HAP-1 (cell line): ENCODE measurements at regions not wholly inside any gene's neighbourhood (a gene's known extent, or its start where the extent isn't known, plus 50 kb on each side); places are given as distances from the start of the nearest gene placed in this dataset.

ENCODE experiments used
- DNase-seq, 2 experiments: peaks; one replicate each; pipeline ENCODE4 v3.0.0-alpha.2; 2016 to 2020; ENCODE audit warnings: low spot score in 2 of 2
- H3K27me3 ChIP-seq: fragments of 250-450 bp; sonication (Bioruptor Pico); 2 replicates; pipeline ENCODE4 v1.5.1; 2020; ENCODE audit warnings: low read depth, mild to moderate bottlenecking, moderate library complexity
- H3K36me3 ChIP-seq: fragments of 250-450 bp; sonication (Bioruptor Pico); replicated peaks from 2 replicates; pipeline ENCODE4 v1.5.1; 2020; ENCODE audit warnings: mild to moderate bottlenecking
- H3K4me1 ChIP-seq: fragments of 250-450 bp; sonication (Bioruptor Pico); 2 replicates; pipeline ENCODE4 v1.5.1; 2020; ENCODE audit warnings: mild to moderate bottlenecking
- H3K4me3 ChIP-seq: fragments of 250-450 bp; sonication (Bioruptor Pico); 2 replicates; pipeline ENCODE4 v1.5.1; 2020; ENCODE audit warnings: mild to moderate bottlenecking, moderate library complexity
- H3K9me3 ChIP-seq: fragments of 250-450 bp; sonication (Bioruptor Pico); 2 replicates; pipeline ENCODE4 v1.5.1; 2020; ENCODE audit warnings: mild to moderate bottlenecking, moderate library complexity
- in situ Hi-C: fragments of 300-500 bp; cut with MboI; formaldehyde crosslinking; loops from 3 replicates; pipeline ENCODE4 v1.14.3; 2020; ENCODE audit warnings: low sequenced_read_pairs, inconsistent platforms, mixed read lengths

GRCh38 chr5:54756796-54757402 lies 228.5 kb downstream of the ESM1 start:
- DNase-seq: no peak
- H3K4me1 ChIP-seq: no peaks in the 10 kb centered on the region
- in situ Hi-C loops: no loop called here

GRCh38 chr5:54756301-54756700 lies 229.1 kb downstream of the ESM1 start:
- in situ Hi-C loops: no loop called here
- H3K9me3 ChIP-seq: no peaks in the 10 kb centered on the region
- no peak overlapping the region for H3K4me3 ChIP-seq
- DNase-seq: no peak
- no peaks in the 10 kb centered on the region for H3K4me1 ChIP-seq
- H3K27me3 ChIP-seq: no peaks in the 10 kb centered on the region
- H3K36me3 ChIP-seq: no peaks in the 10 kb centered on the region

More at GRCh38 chr5:54756796-54757402, 228.5 kb downstream of the ESM1 start:
- H3K27me3 ChIP-seq: no peaks in the 10 kb centered on the region
- H3K9me3 ChIP-seq: no peaks in the 10 kb centered on the region
- no peak overlapping the region for H3K4me3 ChIP-seq
- H3K36me3 ChIP-seq: no peaks in the 10 kb centered on the region

- in situ Hi-C loops: no loop called here
- no peaks in the 10 kb centered on the region for H3K9me3 ChIP-seq
- no peaks in the 10 kb centered on the region for H3K4me1 ChIP-seq
- H3K36me3 ChIP-seq: no peaks in the 10 kb centered on the region
- DNase-seq: no peak
- no peaks in the 10 kb centered on the region for H3K27me3 ChIP-seq
- H3K4me3 ChIP-seq: no peak overlapping the region
Observed at GRCh38 chr5:54754878-54755277, 230.5 kb downstream of the ESM1 start.

- Histone ChIP-seq H3K4me3 (no peak overlapping the region), H3K9me3 (no peaks in the 10 kb centered on the region), H3K4me1 (no peaks in the 10 kb centered on the region), H3K27me3 (no peaks in the 10 kb centered on the region), H3K36me3 (no peaks in the 10 kb centered on the region)
- DNase-seq: no peak
- in situ Hi-C loops: no loop called here
Observed at GRCh38 chr5:54754420-54754819, 231.0 kb downstream of the ESM1 start.

GRCh38 chr5:54753753-54754152 lies 231.6 kb downstream of the ESM1 start:
- no peaks in the 10 kb centered on the region for H3K4me1 ChIP-seq
- H3K9me3 ChIP-seq: no peaks in the 10 kb centered on the region
- DNase-seq: no peak
- H3K36me3 ChIP-seq: no peaks in the 10 kb centered on the region
- in situ Hi-C loops: no loop called here
- H3K27me3 ChIP-seq: no peaks in the 10 kb centered on the region
- no peak overlapping the region for H3K4me3 ChIP-seq

- no peaks in the 10 kb centered on the region for H3K27me3 ChIP-seq
- no peaks in the 10 kb centered on the region for H3K9me3 ChIP-seq
- no peaks in the 10 kb centered on the region for H3K36me3 ChIP-seq
- in situ Hi-C loops: no loop called here
- no peak overlapping the region for H3K4me3 ChIP-seq
- no peaks in the 10 kb centered on the region for H3K4me1 ChIP-seq
- no peak for DNase-seq
Observed at GRCh38 chr5:54753034-54753433, 232.4 kb downstream of the ESM1 start.

GRCh38 chr5:54748527-54748926 lies 231.0 kb downstream of the SNX18 start:
- H3K36me3 ChIP-seq: no peaks in the 10 kb centered on the region
- DNase-seq: no peak
- in situ Hi-C loops: no loop called here

GRCh38 chr5:54746777-54747398 lies 229.3 kb downstream of the SNX18 start:
- DNase-seq: no peak
- Histone ChIP-seq H3K27me3 (no peaks in the 10 kb centered on the region), H3K9me3 (no peaks in the 10 kb centered on the region), H3K36me3 (no peaks in the 10 kb centered on the region), H3K4me1 (no peaks in the 10 kb centered on the region), H3K4me3 (no peak overlapping the region)
- in situ Hi-C loops: no loop called here

More at GRCh38 chr5:54748527-54748926, 231.0 kb downstream of the SNX18 start:
- Histone ChIP-seq H3K27me3 (no peaks in the 10 kb centered on the region), H3K4me3 (no peak overlapping the region), H3K4me1 (no peaks in the 10 kb centered on the region), H3K9me3 (no peaks in the 10 kb centered on the region)

- DNase-seq: no peak
- Histone ChIP-seq H3K4me1 (no peaks in the 10 kb centered on the region), H3K27me3 (no peaks in the 10 kb centered on the region), H3K4me3 (no peak overlapping the region), H3K36me3 (no peaks in the 10 kb centered on the region), H3K9me3 (no peaks in the 10 kb centered on the region)
- in situ Hi-C loops: no loop called here
Observed at GRCh38 chr5:54746346-54746745, 228.8 kb downstream of the SNX18 start.

- DNase-seq: no peak
- no peaks in the 10 kb centered on the region for H3K4me1 ChIP-seq
- in situ Hi-C loops: no loop called here
Observed at GRCh38 chr5:54745599-54745998, 228.0 kb downstream of the SNX18 start.

GRCh38 chr5:54743997-54744788 lies 226.6 kb downstream of the SNX18 start:
- no peaks in the 10 kb centered on the region for H3K36me3 ChIP-seq
- no peak for DNase-seq
- H3K4me3 ChIP-seq: no peak overlapping the region
- H3K9me3 ChIP-seq: no peaks in the 10 kb centered on the region
- H3K4me1 ChIP-seq: no peaks in the 10 kb centered on the region
- in situ Hi-C loops: no loop called here
- no peaks in the 10 kb centered on the region for H3K27me3 ChIP-seq

More at GRCh38 chr5:54745599-54745998, 228.0 kb downstream of the SNX18 start:
- no peak overlapping the region for H3K4me3 ChIP-seq
- H3K9me3 ChIP-seq: no peaks in the 10 kb centered on the region
- H3K27me3 ChIP-seq: no peaks in the 10 kb centered on the region
- no peaks in the 10 kb centered on the region for H3K36me3 ChIP-seq

- DNase-seq: no peak
- H3K27me3 ChIP-seq: no peaks in the 10 kb centered on the region
- H3K4me1 ChIP-seq: no peaks in the 10 kb centered on the region
- no peak overlapping the region for H3K4me3 ChIP-seq
- in situ Hi-C loops: no loop called here
- no peaks in the 10 kb centered on the region for H3K36me3 ChIP-seq
- no peaks in the 10 kb centered on the region for H3K9me3 ChIP-seq
Observed at GRCh38 chr5:54743581-54743980, 226.0 kb downstream of the SNX18 start.

- Histone ChIP-seq H3K9me3 (no peaks in the 10 kb centered on the region), H3K4me1 (no peaks in the 10 kb centered on the region), H3K27me3 (no peaks in the 10 kb centered on the region), H3K36me3 (no peaks in the 10 kb centered on the region), H3K4me3 (no peak overlapping the region)
- DNase-seq: no peak
- in situ Hi-C loops: no loop called here
Observed at GRCh38 chr5:54742417-54742891, 224.9 kb downstream of the SNX18 start.

GRCh38 chr5:54741711-54742110 lies 224.2 kb downstream of the SNX18 start:
- no peaks in the 10 kb centered on the region for H3K4me1 ChIP-seq
- H3K9me3 ChIP-seq: no peaks in the 10 kb centered on the region
- no peak overlapping the region for H3K4me3 ChIP-seq
- DNase-seq: no peak
- H3K27me3 ChIP-seq: no peaks in the 10 kb centered on the region
- H3K36me3 ChIP-seq: no peaks in the 10 kb centered on the region
- in situ Hi-C loops: no loop called here
